ENCODE measurements at regions not wholly inside any gene's neighbourhood (a gene's known extent, or its start where the extent isn't known, plus 50 kb on each side); places are given as distances from the start of the nearest gene placed in this dataset.

DNA sequence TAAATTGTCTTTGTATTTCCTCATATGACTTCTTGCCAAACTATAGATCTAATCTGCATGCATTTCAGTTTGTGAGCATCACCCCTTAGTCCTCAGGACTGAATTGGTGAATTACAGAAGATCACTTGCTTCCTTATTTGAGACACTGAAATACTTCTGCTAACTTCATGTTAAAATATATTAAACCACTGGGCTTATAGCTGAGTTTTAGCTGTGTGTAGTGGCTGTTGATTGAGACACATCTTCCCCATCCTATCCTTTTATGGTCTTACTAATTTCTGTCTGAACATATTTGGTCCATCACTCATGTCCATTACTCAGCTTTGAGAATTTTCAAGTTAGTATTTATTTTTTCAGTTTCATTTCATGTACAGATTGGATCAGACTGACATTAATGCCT is 295.9 kb downstream of the PSAT1 start:
- Histone ChIP-seq H3K27ac (ENCODE audit: low read depth, low read length) (no peak overlapping the region), H3K4me2 (ENCODE audit: low read depth, low read length, poor library complexity, severe bottlenecking) (no peak overlapping the region), H3K79me2 (ENCODE audit: insufficient read depth, low read length) (no peaks in the 10 kb centered on the region), H3K36me3 (ENCODE audit: low read length) (no peaks in the 10 kb centered on the region), H3F3A (ENCODE audit: insufficient read depth) (no peaks in the 10 kb centered on the region), H2AFZ (ENCODE audit: low read depth, low read length, severe bottlenecking) (no peak overlapping the region), H3K9me2 (replicated peaks; ENCODE audit: insufficient read depth, low read length) (no peaks in the 10 kb centered on the region), H3K9me3 (ENCODE audit: insufficient read depth, low read length) (no peaks in the 10 kb centered on the region), H4K20me1 (ENCODE audit: low read depth, low read length) (no peaks in the 10 kb centered on the region), H3K9ac (ENCODE audit: low read length) (no peak overlapping the region), H3K4me3 (ENCODE audit: insufficient read depth, low read length, poor library complexity, severe bottlenecking) (no peak overlapping the region), H3K27me3 (ENCODE audit: low read length) (no peaks in the 10 kb centered on the region)
- TF ChIP-seq, protein P1, sequence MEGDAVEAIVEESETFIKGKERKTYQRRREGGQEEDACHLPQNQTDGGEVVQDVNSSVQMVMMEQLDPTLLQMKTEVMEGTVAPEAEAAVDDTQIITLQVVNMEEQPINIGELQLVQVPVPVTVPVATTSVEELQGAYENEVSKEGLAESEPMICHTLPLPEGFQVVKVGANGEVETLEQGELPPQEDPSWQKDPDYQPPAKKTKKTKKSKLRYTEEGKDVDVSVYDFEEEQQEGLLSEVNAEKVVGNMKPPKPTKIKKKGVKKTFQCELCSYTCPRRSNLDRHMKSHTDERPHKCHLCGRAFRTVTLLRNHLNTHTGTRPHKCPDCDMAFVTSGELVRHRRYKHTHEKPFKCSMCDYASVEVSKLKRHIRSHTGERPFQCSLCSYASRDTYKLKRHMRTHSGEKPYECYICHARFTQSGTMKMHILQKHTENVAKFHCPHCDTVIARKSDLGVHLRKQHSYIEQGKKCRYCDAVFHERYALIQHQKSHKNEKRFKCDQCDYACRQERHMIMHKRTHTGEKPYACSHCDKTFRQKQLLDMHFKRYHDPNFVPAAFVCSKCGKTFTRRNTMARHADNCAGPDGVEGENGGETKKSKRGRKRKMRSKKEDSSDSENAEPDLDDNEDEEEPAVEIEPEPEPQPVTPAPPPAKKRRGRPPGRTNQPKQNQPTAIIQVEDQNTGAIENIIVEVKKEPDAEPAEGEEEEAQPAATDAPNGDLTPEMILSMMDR (IDR thresholded peaks at IDR 0.05; ENCODE audit: insufficient read depth, low read length, poor library complexity, severe bottlenecking): no peak
- no peak for TF ChIP-seq EZH2phosphoT487 (conservative IDR thresholded peaks at IDR 0.05; ENCODE audit: low read length)

- Histone ChIP-seq H3K9ac (ENCODE audit: low read length) (no peak overlapping the region), H3K4me3 (ENCODE audit: insufficient read depth, low read length, poor library complexity, severe bottlenecking) (no peak overlapping the region), H3K9me2 (replicated peaks; ENCODE audit: insufficient read depth, low read length) (no peaks in the 10 kb centered on the region), H3K9me3 (ENCODE audit: insufficient read depth, low read length) (no peaks in the 10 kb centered on the region), H2AFZ (ENCODE audit: low read depth, low read length, severe bottlenecking) (no peak overlapping the region), H3K4me2 (ENCODE audit: low read depth, low read length, poor library complexity, severe bottlenecking) (no peak overlapping the region), H3K27ac (ENCODE audit: low read depth, low read length) (no peak overlapping the region), H3F3A (ENCODE audit: insufficient read depth) (no peaks in the 10 kb centered on the region), H3K79me2 (ENCODE audit: insufficient read depth, low read length) (no peaks in the 10 kb centered on the region), H3K27me3 (ENCODE audit: low read length) (no peaks in the 10 kb centered on the region), H4K20me1 (ENCODE audit: low read depth, low read length) (no peaks in the 10 kb centered on the region), H3K36me3 (ENCODE audit: low read length) (no peaks in the 10 kb centered on the region)
- TF ChIP-seq EZH2phosphoT487 (conservative IDR thresholded peaks at IDR 0.05; ENCODE audit: low read length): no peak
- TF ChIP-seq, protein P1 (IDR thresholded peaks at IDR 0.05; ENCODE audit: insufficient read depth, low read length, poor library complexity, severe bottlenecking): no peak
Observed at GRCh38 chr9:78595200-78595945, 298.4 kb downstream of the PSAT1 start.

- no peak overlapping the region for H2AFZ ChIP-seq (ENCODE audit: low read depth, low read length, severe bottlenecking)
- H3K36me3 ChIP-seq (ENCODE audit: low read length): no peaks in the 10 kb centered on the region
- no peak for TF ChIP-seq EZH2phosphoT487 (conservative IDR thresholded peaks at IDR 0.05; ENCODE audit: low read length)
- TF ChIP-seq, protein P1 (IDR thresholded peaks at IDR 0.05; ENCODE audit: insufficient read depth, low read length, poor library complexity, severe bottlenecking): no peak
- H3K4me2 ChIP-seq (ENCODE audit: low read depth, low read length, poor library complexity, severe bottlenecking): no peak overlapping the region
- H3K9me2 ChIP-seq (replicated peaks; ENCODE audit: insufficient read depth, low read length): no peaks in the 10 kb centered on the region
- H3K9me3 ChIP-seq (ENCODE audit: insufficient read depth, low read length): no peaks in the 10 kb centered on the region
- no peak overlapping the region for H3K9ac ChIP-seq (ENCODE audit: low read length)
- H3K79me2 ChIP-seq (ENCODE audit: insufficient read depth, low read length): no peaks in the 10 kb centered on the region
- no peaks in the 10 kb centered on the region for H4K20me1 ChIP-seq (ENCODE audit: low read depth, low read length)
- no peak overlapping the region for H3K4me3 ChIP-seq (ENCODE audit: insufficient read depth, low read length, poor library complexity, severe bottlenecking)
- no peak overlapping the region for H3K27ac ChIP-seq (ENCODE audit: low read depth, low read length)
- no peaks in the 10 kb centered on the region for H3F3A ChIP-seq (ENCODE audit: insufficient read depth)
- no peaks in the 10 kb centered on the region for H3K27me3 ChIP-seq (ENCODE audit: low read length)
Observed at GRCh38 chr9:78596346-78596745, 299.4 kb downstream of the PSAT1 start.
